GM18858 (cell line): ENCODE measurements at regions not wholly inside any gene's neighbourhood (a gene's known extent, or its start where the extent isn't known, plus 50 kb on each side); places are given as distances from the start of the nearest gene placed in this dataset.

ENCODE experiments used
- ATAC-seq: cut with Tn5 transposase; IDR thresholded peaks from one replicate; pipeline ENCODE4 v1.9.1; 2021; ENCODE audit not compliant: unreplicated experiment

GRCh38 chr1:187079330-187079729 lies 250.6 kb downstream of the PLA2G4A start:
- no peak for ATAC-seq

GRCh38 chr1:187091666-187092065 lies 262.9 kb downstream of the PLA2G4A start:
- no peak for ATAC-seq

- no peak for ATAC-seq
Measured at GRCh38 chr1:187092104-187092503, 263.4 kb downstream of the PLA2G4A start.

GRCh38 chr1:187096689-187097088 lies 267.9 kb downstream of the PLA2G4A start:
- no peak for ATAC-seq

- ATAC-seq, result no peak
Measured at GRCh38 chr1:187110351-187110750, 281.6 kb downstream of the PLA2G4A start.

GRCh38 chr1:187114792-187115191 lies 286.0 kb downstream of the PLA2G4A start:
- ATAC-seq, result no peak

- no peak for ATAC-seq
Measured at GRCh38 chr1:187121661-187122060, 292.9 kb downstream of the PLA2G4A start.

GRCh38 chr1:187122566-187122965 lies 293.8 kb downstream of the PLA2G4A start:
- ATAC-seq, result no peak

- no peak for ATAC-seq
Measured at GRCh38 chr1:187129132-187129531, 300.4 kb downstream of the PLA2G4A start.

GRCh38 chr1:187143783-187144182 lies 315.0 kb downstream of the PLA2G4A start:
- ATAC-seq, result no peak

GRCh38 chr1:187146388-187146787 lies 317.6 kb downstream of the PLA2G4A start:
- no peak for ATAC-seq

- no peak for ATAC-seq
Measured at GRCh38 chr1:187151555-187151954, 322.8 kb downstream of the PLA2G4A start.

- ATAC-seq, result no peak
Measured at GRCh38 chr1:187153047-187153446, 324.3 kb downstream of the PLA2G4A start.

- ATAC-seq, result no peak
Measured at GRCh38 chr1:187157115-187157514, 328.4 kb downstream of the PLA2G4A start.

GRCh38 chr1:187157552-187157951 lies 328.8 kb downstream of the PLA2G4A start:
- no peak for ATAC-seq

- no peak for ATAC-seq
Measured at GRCh38 chr1:187167555-187167954, 338.8 kb downstream of the PLA2G4A start.

GRCh38 chr1:187168297-187168696 lies 339.5 kb downstream of the PLA2G4A start:
- ATAC-seq, result no peak

GRCh38 chr1:187185389-187185788 lies 356.6 kb downstream of the PLA2G4A start:
- ATAC-seq, result no peak

GRCh38 chr1:187197685-187198084 lies 368.9 kb downstream of the PLA2G4A start:
- ATAC-seq, result no peak

- no peak for ATAC-seq
Measured at GRCh38 chr1:187203257-187203656, 374.5 kb downstream of the PLA2G4A start.

GRCh38 chr1:187212377-187212776 lies 383.6 kb downstream of the PLA2G4A start:
- no peak for ATAC-seq

GRCh38 chr1:187226396-187226795 lies 397.6 kb downstream of the PLA2G4A start:
- ATAC-seq, result no peak

- no peak for ATAC-seq
Measured at GRCh38 chr1:187228790-187229189, 400.0 kb downstream of the PLA2G4A start.

- ATAC-seq, result no peak
Measured at GRCh38 chr1:187229496-187229895, 400.7 kb downstream of the PLA2G4A start.
